Muscle of leg (tissue), 3 donors: ENCODE measurements at regions not wholly inside any gene's neighbourhood (a gene's known extent, or its start where the extent isn't known, plus 50 kb on each side); places are given as distances from the start of the nearest gene placed in this dataset.

Source experiments
- DNase-seq: peaks from one replicate; pipeline ENCODE4 v3.0.0; 2013
- H3K27ac ChIP-seq: one replicate; pipeline ENCODE4 v1.5.1; 2013; ENCODE audit warnings: mild to moderate bottlenecking, low read length, control low read depth
- H3K27me3 ChIP-seq: one replicate; pipeline ENCODE4 v1.6.1; 2013; ENCODE audit warnings: low read length; ENCODE audit not compliant: control insufficient read depth, insufficient read depth
- H3K36me3 ChIP-seq: one replicate; pipeline ENCODE4 v1.6.1; 2013; ENCODE audit warnings: low read length; ENCODE audit not compliant: control insufficient read depth, insufficient read depth
- H3K4me1 ChIP-seq: one replicate; pipeline ENCODE4 v1.6.1; 2013; ENCODE audit warnings: low read length; ENCODE audit not compliant: control insufficient read depth, insufficient read depth
- H3K4me3 ChIP-seq: one replicate; pipeline ENCODE4 v1.5.1; 2013; ENCODE audit warnings: low read length, control low read depth
- H3K9me3 ChIP-seq: replicated peaks from 2 replicates; pipeline ENCODE4 v1.6.1; 2013; ENCODE audit warnings: low read depth, low read length; ENCODE audit not compliant: control insufficient read depth
- WGBS: methylation state at CpG from one replicate; pipeline ENCODE4 v1.1.5; 2013; ENCODE audit warnings: missing lambda C conversion rate; ENCODE audit not compliant: insufficient coverage; 5-methylcytosine and 5-hydroxymethylcytosine counted together

DNA sequence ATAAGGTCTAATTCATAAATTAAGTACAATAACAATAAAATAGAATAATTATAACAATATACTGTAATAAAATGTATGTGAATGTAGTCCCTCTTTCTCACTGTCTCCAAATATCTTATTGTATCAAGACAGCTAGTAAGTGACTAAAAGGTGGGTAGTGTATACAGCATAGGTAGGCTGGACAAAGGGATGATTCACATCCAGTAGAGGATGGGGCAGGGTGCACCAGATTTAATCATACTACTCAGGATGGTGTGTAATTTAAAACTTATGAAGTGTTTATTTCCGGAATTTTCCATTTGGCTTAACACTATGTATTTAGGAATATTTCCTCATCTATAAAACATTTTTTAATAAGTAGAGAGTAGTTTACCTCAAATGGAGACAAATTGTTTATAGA lies 876.1 kb upstream of the CADM2 start:
- WGBS = no CpG with 5 or more reads among the region's 1 CpG
- no peaks in the 10 kb centered on the region for H3K27me3 ChIP-seq
- H3K4me3 ChIP-seq = no peak overlapping the region
- DNase-seq = no peak
- H3K27ac ChIP-seq = no peak overlapping the region
- peaks cover 8% of the 10 kb centered on the region for H3K9me3 ChIP-seq
- H3K36me3 ChIP-seq = no peaks in the 10 kb centered on the region
- H3K4me1 ChIP-seq = no peaks in the 10 kb centered on the region

DNA sequence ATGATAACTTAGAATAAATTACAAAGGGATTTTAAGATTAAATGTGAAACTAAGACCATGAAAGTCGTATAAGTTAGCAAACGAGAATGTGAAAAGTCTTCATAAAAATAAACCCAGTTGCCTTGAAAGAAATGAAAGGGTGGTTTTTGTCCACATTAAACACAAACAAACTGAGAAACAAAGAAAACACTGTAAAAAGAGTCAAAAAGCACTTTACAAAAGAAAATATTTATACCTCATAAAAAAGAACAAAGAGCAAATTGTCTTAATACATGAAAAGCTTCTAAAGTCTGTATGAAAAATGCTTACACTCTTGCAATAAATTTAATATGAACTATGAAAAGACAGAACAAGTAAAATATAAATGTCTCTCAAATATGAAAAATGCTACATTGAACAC lies 865.9 kb upstream of the CADM2 start:
- Histone ChIP-seq H3K36me3 (no peaks in the 10 kb centered on the region), H3K9me3 (no peaks in the 10 kb centered on the region), H3K4me1 (no peaks in the 10 kb centered on the region), H3K27ac (no peak overlapping the region), H3K27me3 (no peaks in the 10 kb centered on the region), H3K4me3 (no peak overlapping the region)
- no CpG with 5 or more reads among the region's 2 CpGs for WGBS
- DNase-seq = no peak

GRCh38 chr3:84096188-84096587 lies 862.6 kb upstream of the CADM2 start:
- Histone ChIP-seq H3K4me3 (no peak overlapping the region), H3K4me1 (no peaks in the 10 kb centered on the region), H3K27me3 (no peaks in the 10 kb centered on the region), H3K36me3 (no peaks in the 10 kb centered on the region), H3K9me3 (no peaks in the 10 kb centered on the region), H3K27ac (no peak overlapping the region)
- no peak for DNase-seq

GRCh38 chr3:84100861-84101260 lies 857.9 kb upstream of the CADM2 start:
- peak; percentile 51 for DNase-seq
- H3K4me3 ChIP-seq = no peak overlapping the region
- H3K9me3 ChIP-seq = no peaks in the 10 kb centered on the region
- H3K4me1 ChIP-seq = no peaks in the 10 kb centered on the region
- no peaks in the 10 kb centered on the region for H3K27me3 ChIP-seq
- no peaks in the 10 kb centered on the region for H3K36me3 ChIP-seq
- WGBS = no CpG with 5 or more reads among the region's 2 CpGs
- no peak overlapping the region for H3K27ac ChIP-seq

- Histone ChIP-seq H3K4me1 (no peaks in the 10 kb centered on the region), H3K36me3 (no peaks in the 10 kb centered on the region), H3K9me3 (no peaks in the 10 kb centered on the region), H3K4me3 (no peak overlapping the region), H3K27ac (no peak overlapping the region), H3K27me3 (no peaks in the 10 kb centered on the region)
- 90% methylated on average over 1 of the region's 4 CpGs for WGBS
- peak; percentile 41 for DNase-seq
These were observed 850.3 kb upstream of the CADM2 start for GRCh38 chr3:84108442-84108971.

GRCh38 chr3:84109911-84110310 lies 848.9 kb upstream of the CADM2 start:
- no peak overlapping the region for H3K4me3 ChIP-seq
- H3K4me1 ChIP-seq = no peaks in the 10 kb centered on the region
- H3K9me3 ChIP-seq = no peaks in the 10 kb centered on the region
- no peaks in the 10 kb centered on the region for H3K27me3 ChIP-seq
- DNase-seq = no peak
- no peaks in the 10 kb centered on the region for H3K36me3 ChIP-seq
- no peak overlapping the region for H3K27ac ChIP-seq

DNA sequence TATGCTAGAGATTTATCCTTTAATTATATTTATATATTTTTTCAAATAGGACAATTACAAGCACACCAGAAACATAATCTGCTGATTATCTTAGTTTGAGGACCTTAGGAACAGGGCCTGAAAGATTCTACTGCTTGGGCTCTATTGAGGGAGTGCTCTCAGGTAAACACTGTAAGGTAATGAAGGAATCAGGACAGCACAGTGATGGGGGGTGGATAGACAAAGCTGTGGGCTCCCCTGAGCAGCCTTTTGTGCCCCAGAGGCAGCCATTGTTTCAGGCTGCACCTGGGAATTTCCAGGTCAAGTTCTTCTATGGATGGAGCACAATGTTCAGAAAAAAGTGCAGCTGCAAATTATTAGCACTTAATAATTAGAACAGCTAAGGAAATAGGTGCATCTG lies 848.0 kb upstream of the CADM2 start:
- Histone ChIP-seq H3K27me3 (no peaks in the 10 kb centered on the region), H3K4me1 (no peaks in the 10 kb centered on the region), H3K4me3 (no peak overlapping the region), H3K27ac (no peak overlapping the region), H3K9me3 (no peaks in the 10 kb centered on the region), H3K36me3 (no peaks in the 10 kb centered on the region)
- DNase-seq = no peak

GRCh38 chr3:84125201-84125721 lies 833.5 kb upstream of the CADM2 start:
- WGBS = 96% methylated on average over 11 of the region's 12 CpGs
- H3K4me1 ChIP-seq = no peaks in the 10 kb centered on the region
- no peaks in the 10 kb centered on the region for H3K27me3 ChIP-seq
- no peak overlapping the region for H3K4me3 ChIP-seq
- no peak for DNase-seq
- H3K9me3 ChIP-seq = peaks cover 2% of the 10 kb centered on the region
- no peak overlapping the region for H3K27ac ChIP-seq
- no peaks in the 10 kb centered on the region for H3K36me3 ChIP-seq

- over 99% methylated on average over 15 of the region's 21 CpGs for WGBS
- no peaks in the 10 kb centered on the region for H3K4me1 ChIP-seq
- no peaks in the 10 kb centered on the region for H3K36me3 ChIP-seq
- no peaks in the 10 kb centered on the region for H3K27me3 ChIP-seq
- no peak overlapping the region for H3K4me3 ChIP-seq
- DNase-seq = no peak
- no peak overlapping the region for H3K27ac ChIP-seq
- H3K9me3 ChIP-seq = peaks cover 2% of the 10 kb centered on the region
These were observed 833.0 kb upstream of the CADM2 start for GRCh38 chr3:84125760-84126159.

- no peak overlapping the region for H3K4me3 ChIP-seq
- H3K9me3 ChIP-seq = peaks cover 2% of the 10 kb centered on the region
- DNase-seq = no peak
- H3K27me3 ChIP-seq = no peaks in the 10 kb centered on the region
- no peaks in the 10 kb centered on the region for H3K4me1 ChIP-seq
- H3K36me3 ChIP-seq = no peaks in the 10 kb centered on the region
- H3K27ac ChIP-seq = no peak overlapping the region
- WGBS = 97% methylated on average over 7 of the region's 16 CpGs
These were observed 832.6 kb upstream of the CADM2 start for GRCh38 chr3:84126160-84126559.

- Histone ChIP-seq H3K9me3 (peaks cover 2% of the 10 kb centered on the region), H3K36me3 (no peaks in the 10 kb centered on the region), H3K4me3 (no peak overlapping the region), H3K27ac (no peak overlapping the region), H3K4me1 (no peaks in the 10 kb centered on the region), H3K27me3 (no peaks in the 10 kb centered on the region)
- DNase-seq = no peak
- 80% methylated on average over 1 of the region's 2 CpGs for WGBS
These were observed 830.8 kb upstream of the CADM2 start for GRCh38 chr3:84128024-84128423.
